AG08396 (cell line): ENCODE measurements at regions not wholly inside any gene's neighbourhood (a gene's known extent, or its start where the extent isn't known, plus 50 kb on each side); places are given as distances from the start of the nearest gene placed in this dataset.
A peak's percentile ranks its signal among the peaks of the same experiment; 100 is the strongest.
"Not testable (repeated sequence)": the region's sequence is repeated elsewhere in the genome, so short reads cannot be mapped to it uniquely, and the experiment has no call there.

Experiments
- DNase-seq: peaks from one replicate; pipeline ENCODE4 v3.0.0; 2012; ENCODE audit warnings: low spot score, mixed read lengths

- no peak for DNase-seq
Observed at GRCh38 chr13:50527188-50527587, 316.3 kb downstream of the DLEU7 start.

GRCh38 chr13:50527612-50528509 is 315.6 kb downstream of the DLEU7 start:
- DNase-seq, result no peak

- DNase-seq, result peak; percentile 74
Observed at GRCh38 chr13:50529154-50529882, 314.2 kb downstream of the DLEU7 start.

GRCh38 chr13:50531917-50532899 is 311.3 kb downstream of the DLEU7 start:
- no peak for DNase-seq

- DNase-seq, result no peak
Observed at GRCh38 chr13:50535050-50535449, 308.4 kb downstream of the DLEU7 start.

- DNase-seq, result no peak
Observed at GRCh38 chr13:50537029-50537428, 306.5 kb downstream of the DLEU7 start.

GRCh38 chr13:50539791-50540530 is 303.5 kb downstream of the DLEU7 start:
- DNase-seq, result no peak

- DNase-seq, result no peak
Observed at GRCh38 chr13:50543141-50543540, 300.4 kb downstream of the DLEU7 start.

- peak; percentile 45 for DNase-seq
Observed at GRCh38 chr13:50543782-50544181, 299.7 kb downstream of the DLEU7 start.

- DNase-seq, result no peak
Observed at GRCh38 chr13:50544211-50544610, 299.3 kb downstream of the DLEU7 start.

- DNase-seq, result not testable (repeated sequence)
Observed at GRCh38 chr13:50547175-50547574, 296.3 kb downstream of the DLEU7 start.

GRCh38 chr13:50548586-50548985 is 294.9 kb downstream of the DLEU7 start:
- DNase-seq, result no peak

GRCh38 chr13:50549221-50549942 is 294.1 kb downstream of the DLEU7 start:
- DNase-seq, result no peak

- no peak for DNase-seq
Observed at GRCh38 chr13:50550151-50550550, 293.3 kb downstream of the DLEU7 start.

GRCh38 chr13:50552424-50552966 is 291.0 kb downstream of the DLEU7 start:
- no peak for DNase-seq

GRCh38 chr13:50561739-50562138 is 281.8 kb downstream of the DLEU7 start:
- DNase-seq, result no peak

- DNase-seq, result no peak
Observed at GRCh38 chr13:50566646-50567045, 276.8 kb downstream of the DLEU7 start.

GRCh38 chr13:50572129-50572528 is 271.4 kb downstream of the DLEU7 start:
- no peak for DNase-seq

- DNase-seq, result no peak
Observed at GRCh38 chr13:50573066-50573465, 270.4 kb downstream of the DLEU7 start.

- DNase-seq, result no peak
Observed at GRCh38 chr13:50574731-50575130, 268.8 kb downstream of the DLEU7 start.
